GM18498 (cell line): ENCODE measurements at regions not wholly inside any gene's neighbourhood (a gene's known extent, or its start where the extent isn't known, plus 50 kb on each side); places are given as distances from the start of the nearest gene placed in this dataset.
A peak's percentile ranks its signal among the peaks of the same experiment; 100 is the strongest.

Experiments used
- ATAC-seq: cut with Tn5 transposase; IDR thresholded peaks from one replicate; pipeline ENCODE4 v1.9.1; 2021; ENCODE audit warnings: mild to moderate bottlenecking, moderate library complexity; ENCODE audit not compliant: unreplicated experiment

GRCh38 chr3:178246004-178246403 is 290.2 kb upstream of the KCNMB2 start:
- ATAC-seq = no peak

- no peak for ATAC-seq
Measured at GRCh38 chr3:178255315-178255714, 280.9 kb upstream of the KCNMB2 start.

DNA sequence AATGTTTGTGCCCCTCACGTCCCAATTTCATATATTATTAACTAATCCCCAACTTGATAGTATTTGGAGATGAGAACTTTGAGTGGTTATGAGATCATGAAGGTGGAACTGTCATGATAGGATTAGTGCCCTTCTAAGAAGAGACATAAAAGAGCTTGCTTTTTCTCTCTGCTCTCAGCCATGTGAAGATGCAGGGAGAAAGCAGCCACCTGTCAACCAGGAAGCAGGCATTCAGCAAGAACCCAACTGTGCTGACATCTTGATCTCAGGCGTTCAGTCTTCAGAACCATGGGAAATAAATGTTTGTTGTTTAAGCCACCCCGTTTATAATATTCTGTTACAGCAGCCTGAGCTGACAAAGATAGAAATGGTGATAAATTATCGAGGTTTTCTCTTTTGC is 278.7 kb upstream of the KCNMB2 start:
- no peak for ATAC-seq

DNA sequence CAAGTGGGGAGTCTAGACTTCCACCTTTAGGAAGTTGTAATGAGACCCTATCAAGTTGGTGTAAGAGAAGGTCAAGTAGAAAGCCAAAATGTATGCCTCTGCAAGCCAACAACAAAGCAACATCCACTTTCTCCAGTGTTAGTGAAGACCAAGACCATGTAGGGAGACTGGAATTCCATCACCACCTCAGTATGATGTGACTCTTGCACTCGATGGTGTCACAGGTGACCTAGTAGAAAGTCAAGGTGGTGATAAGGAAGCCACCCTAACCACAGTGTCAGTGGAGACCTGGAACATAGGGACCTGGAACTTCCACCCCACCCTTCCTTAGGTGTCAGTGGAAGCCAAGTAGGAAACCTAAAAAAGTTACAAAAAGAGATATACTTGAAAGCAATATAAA is 278.1 kb upstream of the KCNMB2 start:
- no peak for ATAC-seq

DNA sequence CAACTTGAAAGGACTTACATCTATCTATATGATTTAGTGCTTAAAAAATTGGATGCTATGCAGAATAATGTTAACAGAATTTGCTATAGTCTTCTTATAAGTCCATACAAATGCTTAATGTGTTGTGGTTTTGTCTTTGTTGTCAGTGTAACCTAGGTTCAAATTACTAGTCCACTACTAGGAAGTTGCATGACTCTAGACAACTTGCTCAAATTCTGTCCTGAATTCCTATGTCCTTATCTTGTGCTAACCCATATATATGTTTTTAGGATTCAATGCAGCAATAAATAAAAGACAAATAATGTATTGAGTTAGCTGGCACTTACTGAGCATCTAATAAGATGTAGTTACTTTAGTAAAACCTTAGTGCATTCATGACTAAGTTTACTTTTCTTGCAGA is 276.5 kb upstream of the KCNMB2 start:
- no peak for ATAC-seq

DNA sequence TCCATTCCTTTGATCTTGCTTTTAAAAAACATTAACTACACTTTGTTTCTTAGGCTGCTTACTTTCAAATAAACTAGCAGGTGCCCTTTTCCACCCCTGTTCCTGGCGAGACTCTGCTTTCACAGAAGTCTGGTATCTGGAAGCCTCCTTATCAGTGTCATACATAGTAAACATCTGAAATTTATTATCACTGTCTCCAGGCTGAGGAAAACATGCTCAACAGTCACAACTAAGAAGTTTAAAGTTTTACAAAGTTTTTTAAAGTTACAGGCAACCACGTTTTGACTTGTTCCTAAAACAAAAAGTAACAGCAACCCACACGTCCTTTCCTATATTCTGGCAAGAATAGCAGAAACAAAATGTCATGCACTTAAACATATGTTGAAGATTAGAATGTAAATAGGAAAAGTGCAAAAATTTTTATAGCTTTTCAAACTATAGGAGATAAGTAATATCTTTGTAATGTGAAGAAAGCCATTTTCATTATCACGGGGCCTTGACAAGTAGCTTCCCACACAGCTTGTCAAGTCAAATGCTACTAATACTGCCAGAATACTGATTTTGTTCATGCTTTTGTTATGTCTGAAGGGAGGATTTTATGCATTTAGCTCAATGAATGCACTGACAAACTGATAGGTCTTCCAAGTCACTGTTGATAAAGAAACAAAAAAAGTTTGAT is 275.2 kb upstream of the KCNMB2 start:
- no peak for ATAC-seq

DNA sequence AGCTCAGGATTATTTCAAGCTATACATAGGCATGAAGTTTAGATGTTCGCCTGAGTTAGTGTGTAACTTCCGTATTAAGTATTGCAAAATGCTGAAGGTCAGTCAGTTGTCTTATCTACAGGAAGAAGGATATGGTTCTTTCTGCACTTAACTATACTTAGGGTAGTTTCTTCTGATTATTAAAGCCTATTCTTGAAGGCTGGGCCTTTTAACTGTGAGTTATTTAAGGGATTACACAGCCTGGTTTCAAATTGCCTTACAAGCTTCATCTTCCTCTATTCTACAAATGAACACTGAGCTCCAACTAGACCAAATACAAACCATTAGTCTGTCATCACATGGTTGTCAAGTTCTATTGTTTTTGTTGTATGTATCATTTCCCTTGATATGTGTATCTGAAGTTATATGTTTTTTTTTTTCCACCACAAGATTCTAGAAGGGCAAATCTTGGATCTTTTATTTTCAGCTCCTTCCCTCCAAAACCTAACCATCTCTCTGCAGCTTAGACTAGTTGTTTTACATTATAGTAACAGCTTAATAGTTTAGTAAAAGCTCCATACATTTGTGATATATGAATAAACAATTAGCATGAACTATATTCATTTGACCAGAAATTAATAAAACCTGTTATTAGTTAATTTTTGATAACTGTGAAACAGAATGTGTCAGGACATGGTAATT is 272.9 kb upstream of the KCNMB2 start:
- no peak for ATAC-seq

DNA sequence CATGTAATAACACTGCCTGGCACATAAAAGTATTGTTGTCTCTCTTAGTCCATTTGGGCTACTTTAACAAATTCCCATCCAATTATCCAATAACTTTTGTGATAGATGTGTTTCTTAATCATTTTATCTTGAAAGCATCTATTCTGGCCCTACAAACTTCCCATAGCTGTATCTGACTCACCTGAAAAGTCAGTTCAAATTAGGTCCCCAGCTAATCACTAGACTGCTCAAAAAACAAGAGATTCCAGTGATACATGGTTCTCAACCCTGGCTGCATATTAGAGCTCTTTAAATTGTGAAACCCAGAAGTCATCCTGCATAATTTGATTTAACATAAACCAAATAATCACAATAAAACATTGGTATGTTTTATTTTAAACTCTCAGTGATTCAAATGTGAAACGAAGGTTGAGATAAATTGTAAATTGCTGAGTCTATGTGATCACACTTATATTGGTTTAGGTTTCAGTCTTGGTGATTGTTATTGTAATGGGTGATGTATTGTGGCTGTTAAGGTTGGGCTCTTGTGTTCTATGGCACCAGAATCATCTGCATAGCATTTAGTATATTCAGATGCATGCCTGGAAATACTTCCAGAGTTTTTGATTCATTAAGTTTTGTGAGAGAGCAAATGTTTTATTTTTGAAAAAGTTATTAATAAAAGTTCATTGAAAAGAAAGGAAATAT is 268.9 kb upstream of the KCNMB2 start:
- no peak for ATAC-seq

GRCh38 chr3:178270838-178271237 is 265.4 kb upstream of the KCNMB2 start:
- ATAC-seq = no peak

DNA sequence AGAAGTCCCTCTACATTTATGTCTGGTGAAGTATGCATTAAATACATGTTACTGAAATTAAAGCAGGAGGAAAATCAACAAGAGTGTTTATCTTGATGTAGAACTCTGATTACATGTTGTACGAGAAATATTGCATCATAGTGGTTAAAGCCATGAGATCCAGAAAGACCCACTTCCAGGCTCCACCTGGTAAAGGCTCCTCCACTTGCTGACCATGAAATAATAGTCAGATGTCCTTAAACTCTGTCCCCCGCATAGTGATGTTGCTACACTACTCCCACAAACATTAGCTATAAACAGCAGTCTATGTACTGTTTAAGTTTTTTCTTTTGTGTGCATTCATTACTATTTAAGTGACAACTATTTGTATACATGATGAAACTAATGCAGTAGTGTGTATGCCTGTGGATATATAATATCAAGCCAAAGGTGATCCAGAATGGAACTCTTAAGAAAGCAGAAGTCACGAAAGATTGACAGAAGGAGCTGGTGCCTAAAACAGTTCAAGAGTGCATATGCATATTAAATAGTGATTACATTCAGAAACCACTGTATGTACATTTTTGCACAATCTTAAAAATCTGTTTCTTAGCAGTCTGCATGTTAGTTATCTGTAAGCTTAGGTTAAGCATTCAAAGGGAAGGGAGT is 264.4 kb upstream of the KCNMB2 start:
- ATAC-seq = no peak

GRCh38 chr3:178272841-178273240 is 263.4 kb upstream of the KCNMB2 start:
- no peak for ATAC-seq

- ATAC-seq = no peak
Measured at GRCh38 chr3:178274711-178275110, 261.5 kb upstream of the KCNMB2 start.

GRCh38 chr3:178275311-178275710 is 260.9 kb upstream of the KCNMB2 start:
- no peak for ATAC-seq

DNA sequence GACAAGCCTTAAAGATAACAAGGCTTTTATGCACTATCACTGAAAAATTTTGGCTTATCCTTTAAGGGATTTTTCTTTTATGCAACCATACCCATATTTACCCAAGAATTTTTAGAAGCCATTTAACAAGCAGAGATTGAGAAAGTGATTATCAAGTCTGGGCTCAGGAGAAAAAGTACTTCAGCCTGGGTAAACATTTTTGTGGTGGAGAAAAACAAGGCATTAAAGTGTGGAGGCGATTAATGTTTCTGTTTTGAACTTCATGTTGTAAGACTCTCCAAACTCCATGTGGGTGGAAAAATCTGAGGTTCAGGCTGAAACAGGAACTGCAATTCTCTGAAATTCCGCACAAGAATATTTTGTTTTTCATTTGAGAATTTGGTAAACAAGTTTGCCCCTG is 260.4 kb upstream of the KCNMB2 start:
- ATAC-seq = no peak

GRCh38 chr3:178277605-178278004 is 258.6 kb upstream of the KCNMB2 start:
- no peak for ATAC-seq

GRCh38 chr3:178283561-178283960 is 252.7 kb upstream of the KCNMB2 start:
- no peak for ATAC-seq

- ATAC-seq = no peak
Measured at GRCh38 chr3:178284181-178284580, 252.1 kb upstream of the KCNMB2 start.

DNA sequence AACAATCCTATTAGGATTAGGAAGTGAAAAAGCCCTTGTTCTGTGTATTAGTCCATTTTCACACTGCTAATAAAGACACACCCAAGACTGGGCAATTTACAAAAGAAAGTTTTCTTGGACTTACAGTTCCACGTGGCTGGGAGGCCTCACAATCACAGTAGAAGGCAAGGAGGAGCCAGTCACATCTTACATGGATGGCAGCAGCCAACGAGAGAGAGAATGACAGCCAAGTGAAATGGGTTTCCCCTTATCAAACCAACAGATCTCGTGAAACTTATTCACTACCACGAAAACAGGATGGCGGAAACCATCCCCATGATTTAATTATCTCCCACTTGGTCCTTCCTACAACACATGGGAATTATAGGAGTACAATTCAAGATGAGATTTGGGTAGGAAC is 248.2 kb upstream of the KCNMB2 start:
- ATAC-seq = no peak

GRCh38 chr3:178289544-178290160 is 246.6 kb upstream of the KCNMB2 start:
- ATAC-seq = peak; percentile 59

DNA sequence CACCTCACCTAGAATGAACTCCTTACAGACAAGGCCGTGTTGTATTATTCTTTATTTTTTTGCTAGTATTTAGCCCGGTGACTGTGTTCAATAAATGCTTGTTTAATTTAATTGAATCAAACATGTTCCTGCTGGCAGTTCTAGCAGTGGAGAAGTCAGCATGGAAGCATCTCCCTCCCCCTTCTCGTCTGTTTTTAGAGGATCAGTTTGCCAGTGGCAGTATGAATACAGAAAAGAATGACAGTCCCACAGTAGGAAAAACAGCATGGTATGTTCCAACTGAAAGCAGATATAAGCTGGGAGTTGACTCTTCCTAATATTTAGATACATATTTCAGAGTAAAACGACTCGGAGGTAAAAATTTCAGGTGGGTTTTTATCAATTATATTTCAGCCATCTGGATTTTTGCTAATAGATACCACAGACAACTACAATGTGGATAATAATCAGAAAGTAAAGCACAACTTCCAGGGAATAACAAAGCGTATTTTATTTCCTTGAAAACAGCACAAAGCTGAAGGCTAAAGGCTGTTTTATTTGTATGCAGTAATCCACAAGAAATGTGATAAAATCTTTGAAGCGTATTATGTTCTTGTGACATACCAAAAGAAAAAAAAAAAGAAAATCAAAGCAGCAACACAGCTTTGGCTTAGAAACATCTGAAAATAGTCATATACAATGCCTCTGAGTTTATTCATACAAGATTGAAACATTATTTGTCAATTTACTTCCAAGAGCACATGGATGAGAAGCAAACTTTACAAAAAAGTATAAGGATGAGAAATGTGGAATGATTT is 244.5 kb upstream of the KCNMB2 start:
- ATAC-seq = no peak
